Skeletal muscle tissue (tissue), 3 donors: ENCODE measurements at regions not wholly inside any gene's neighbourhood (a gene's known extent, or its start where the extent isn't known, plus 50 kb on each side); places are given as distances from the start of the nearest gene placed in this dataset.
"Not testable (repeated sequence)": the region's sequence is repeated elsewhere in the genome, so short reads cannot be mapped to it uniquely, and the experiment has no call there.

Source experiments
- H3K27ac ChIP-seq: one replicate; pipeline ENCODE4 v1.7.0; 2013; ENCODE audit warnings: mild to moderate bottlenecking, low read depth, low read length, inconsistent platforms
- H3K27me3 ChIP-seq, 3 donors: one replicate each; pipeline ENCODE4 v1.7.0; 2013; ENCODE audit warnings: low read length in 3 of 3; ENCODE audit not compliant: control insufficient read depth in 3 of 3, insufficient read depth in 3 of 3
- H3K36me3 ChIP-seq, 3 donors: one replicate each; pipeline ENCODE4 v1.7.0; 2013; ENCODE audit warnings: low read length in 3 of 3; ENCODE audit not compliant: control insufficient read depth in 3 of 3, insufficient read depth in 3 of 3
- H3K4me1 ChIP-seq, 3 donors: one replicate each; pipeline ENCODE4 v1.7.0; 2013; ENCODE audit warnings: low read length in 3 of 3, mild to moderate bottlenecking in 3 of 3; ENCODE audit not compliant: control insufficient read depth in 3 of 3, insufficient read depth in 3 of 3
- H3K4me3 ChIP-seq, 3 donors: one replicate each; pipeline ENCODE4 v1.7.0; 2013; ENCODE audit warnings: low read length in 3 of 3
- H3K9ac ChIP-seq, 3 donors: one replicate each; pipeline ENCODE4 v1.7.0; 2013; ENCODE audit warnings: low read length in 3 of 3, mild to moderate bottlenecking in 3 of 3, moderate library complexity in 2 of 3, low read depth in 1 of 3
- H3K9me3 ChIP-seq, 3 donors: one replicate each; pipeline ENCODE4 v1.7.0; 2013; ENCODE audit warnings: low read length in 3 of 3; ENCODE audit not compliant: control insufficient read depth in 3 of 3
- donor health status: Osteomylitis.

GRCh38 chr5:158511454-158511853 is 588.3 kb downstream of the EBF1 start:
- no peaks in the 10 kb centered on the region for H3K27me3 ChIP-seq
- no peak overlapping the region for H3K27ac ChIP-seq
- peaks cover 0 to 3% (median 0%) of the 10 kb centered on the region in 3 donors for H3K4me1 ChIP-seq
- no peaks in the 10 kb centered on the region for H3K9me3 ChIP-seq
- H3K36me3 ChIP-seq: no peaks in the 10 kb centered on the region
- H3K4me3 ChIP-seq: no peak overlapping the region
- no peak overlapping the region for H3K9ac ChIP-seq

GRCh38 chr5:158510479-158510878 is 589.2 kb downstream of the EBF1 start:
- H3K27ac ChIP-seq: no peak overlapping the region
- H3K27me3 ChIP-seq: no peaks in the 10 kb centered on the region
- H3K9me3 ChIP-seq: no peaks in the 10 kb centered on the region
- H3K4me1 ChIP-seq: peaks cover 0 to 3% (median 0%) of the 10 kb centered on the region in 3 donors
- no peak overlapping the region for H3K9ac ChIP-seq
- H3K36me3 ChIP-seq: no peaks in the 10 kb centered on the region
- no peak overlapping the region for H3K4me3 ChIP-seq

DNA sequence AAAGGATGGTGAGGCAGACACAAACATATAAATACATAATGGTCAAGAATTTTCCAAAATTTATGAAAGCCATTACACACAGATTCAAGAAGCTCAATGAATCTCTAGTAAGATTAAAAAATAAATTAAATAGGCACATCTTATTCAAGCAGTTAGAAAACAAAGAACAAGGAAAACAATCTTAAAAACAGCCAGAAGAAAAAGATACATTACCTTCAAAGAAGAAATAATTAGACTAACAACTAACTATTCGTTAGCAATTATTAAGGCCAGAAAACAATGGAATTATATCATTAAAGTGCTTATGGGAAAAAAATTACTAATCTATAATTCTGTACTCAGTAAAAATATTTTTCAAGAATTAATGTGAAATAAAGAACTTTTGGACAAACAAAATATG is 593.1 kb downstream of the EBF1 start:
- no peaks in the 10 kb centered on the region for H3K36me3 ChIP-seq
- H3K4me1 ChIP-seq: no peaks in the 10 kb centered on the region
- no peak overlapping the region for H3K9ac ChIP-seq
- H3K27me3 ChIP-seq: no peaks in the 10 kb centered on the region
- H3K4me3 ChIP-seq: no peak overlapping the region
- no peaks in the 10 kb centered on the region for H3K9me3 ChIP-seq
- H3K27ac ChIP-seq: no peak overlapping the region

DNA sequence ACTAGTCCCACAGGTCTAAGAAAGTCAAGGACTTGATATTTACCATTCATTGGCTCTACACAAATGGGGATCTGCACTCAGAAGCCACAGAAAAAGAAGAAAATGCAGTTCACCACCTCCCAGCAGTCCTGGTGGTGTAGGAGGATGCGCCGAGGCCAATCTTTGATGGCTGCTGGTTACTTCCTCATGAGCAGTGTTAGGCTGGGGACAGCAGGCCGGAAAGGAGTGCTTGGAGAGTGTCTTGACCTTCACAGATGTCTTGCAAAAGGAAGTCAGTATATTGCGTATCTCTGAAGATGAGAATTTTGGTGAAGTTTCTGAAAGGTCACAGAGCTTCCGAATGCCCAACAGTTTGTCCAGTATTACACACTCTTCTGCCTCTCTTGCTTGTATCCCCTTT is 597.0 kb downstream of the EBF1 start:
- Histone ChIP-seq H3K4me1 (peaks cover 0 to 8% (median 0%) of the 10 kb centered on the region in 3 donors), H3K9me3 (no peaks in the 10 kb centered on the region), H3K4me3 (no peak overlapping the region), H3K27me3 (no peaks in the 10 kb centered on the region), H3K36me3 (no peaks in the 10 kb centered on the region), H3K27ac (no peak overlapping the region), H3K9ac (no peak overlapping the region)

GRCh38 chr5:158499892-158500418 is 599.8 kb downstream of the EBF1 start:
- H3K9me3 ChIP-seq: no peaks in the 10 kb centered on the region
- no peak overlapping the region for H3K9ac ChIP-seq
- no peaks in the 10 kb centered on the region for H3K27me3 ChIP-seq
- peak overlapping the region; percentile 27 for H3K27ac ChIP-seq
- no peaks in the 10 kb centered on the region for H3K36me3 ChIP-seq
- H3K4me3 ChIP-seq: no peak overlapping the region
- H3K4me1 ChIP-seq: peaks cover 0 to 8% (median 0%) of the 10 kb centered on the region in 3 donors

- H3K27ac ChIP-seq: peak overlapping the region; percentile 27
- H3K4me1 ChIP-seq: peaks cover 0 to 8% (median 0%) of the 10 kb centered on the region in 3 donors
- no peak overlapping the region for H3K9ac ChIP-seq
These were observed 600.4 kb downstream of the EBF1 start for GRCh38 chr5:158499075-158499891.

DNA sequence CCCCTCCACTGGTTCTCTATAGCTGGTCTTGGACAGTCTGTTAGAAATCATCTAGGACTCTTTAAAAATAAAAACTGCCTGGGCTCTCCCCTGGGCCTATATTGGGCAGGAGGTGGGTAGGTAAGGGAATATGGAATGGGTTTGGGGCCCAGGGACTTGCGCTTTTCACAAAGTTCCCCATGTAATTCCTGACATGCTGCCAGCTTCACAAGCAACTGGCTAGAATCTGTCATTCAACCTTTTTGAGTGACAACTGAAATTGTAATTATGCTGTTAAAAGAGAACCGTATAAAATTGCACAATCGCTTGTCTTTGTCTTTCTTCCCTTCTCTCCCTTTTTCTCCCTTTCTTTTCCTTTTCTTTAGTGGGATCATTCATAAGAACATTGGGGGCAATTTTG is 603.1 kb downstream of the EBF1 start:
- Histone ChIP-seq H3K4me1 (peaks cover 0 to 8% (median 0%) of the 10 kb centered on the region in 3 donors), H3K4me3 (no peak overlapping the region), H3K27me3 (no peaks in the 10 kb centered on the region), H3K27ac (no peak overlapping the region), H3K9ac (no peak overlapping the region), H3K9me3 (no peaks in the 10 kb centered on the region), H3K36me3 (no peaks in the 10 kb centered on the region)

More at GRCh38 chr5:158499075-158499891, 600.4 kb downstream of the EBF1 start:
- H3K9me3 ChIP-seq: no peaks in the 10 kb centered on the region
- H3K4me3 ChIP-seq: no peak overlapping the region
- H3K27me3 ChIP-seq: no peaks in the 10 kb centered on the region
- no peaks in the 10 kb centered on the region for H3K36me3 ChIP-seq

GRCh38 chr5:158494541-158494940 is 605.2 kb downstream of the EBF1 start:
- Histone ChIP-seq H3K9me3 (no peaks in the 10 kb centered on the region), H3K4me1 (peaks cover 0 to 5% (median 0%) of the 10 kb centered on the region in 3 donors), H3K36me3 (no peaks in the 10 kb centered on the region), H3K9ac (no peak overlapping the region), H3K27me3 (no peaks in the 10 kb centered on the region), H3K27ac (no peak overlapping the region), H3K4me3 (no peak overlapping the region)

- H3K4me3 ChIP-seq, H3K9me3 ChIP-seq, H3K36me3 ChIP-seq, H3K27me3 ChIP-seq, H3K27ac ChIP-seq, H3K9ac ChIP-seq, H3K4me1 ChIP-seq: not testable (repeated sequence)
These were observed 605.7 kb downstream of the EBF1 start for GRCh38 chr5:158494044-158494443.

DNA sequence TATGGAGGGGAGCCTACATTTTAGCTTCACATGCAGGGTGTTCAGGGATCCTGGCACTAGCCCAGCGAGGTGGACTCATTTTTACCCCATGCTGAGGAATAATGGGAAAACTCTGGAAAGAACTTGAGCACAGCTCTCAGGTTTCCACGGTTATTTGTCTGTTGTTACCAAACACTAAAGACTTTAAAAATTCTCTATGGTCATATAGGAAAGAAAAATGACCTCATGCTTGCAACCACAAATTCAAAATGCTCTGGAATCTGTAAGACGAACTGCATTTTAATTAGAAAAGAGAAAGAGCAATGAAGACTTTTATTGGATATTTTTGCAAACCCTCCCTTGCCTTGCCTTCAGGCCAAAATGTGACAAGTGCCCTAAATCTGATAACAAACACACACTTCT is 606.9 kb downstream of the EBF1 start:
- H3K36me3 ChIP-seq: no peaks in the 10 kb centered on the region
- H3K9me3 ChIP-seq: no peaks in the 10 kb centered on the region
- peaks cover 0 to 3% (median 0%) of the 10 kb centered on the region in 3 donors for H3K4me1 ChIP-seq
- H3K27ac ChIP-seq: no peak overlapping the region
- H3K4me3 ChIP-seq: no peak overlapping the region
- H3K27me3 ChIP-seq: no peaks in the 10 kb centered on the region
- no peak overlapping the region for H3K9ac ChIP-seq
